ENCODE measurements at regions not wholly inside any gene's neighbourhood (a gene's known extent, or its start where the extent isn't known, plus 50 kb on each side); places are given as distances from the start of the nearest gene placed in this dataset.

- Histone ChIP-seq H3K27ac (ENCODE audit: control insufficient read depth, insufficient read depth) (no peak overlapping the region), H2AFZ (ENCODE audit: control insufficient read depth, low read depth, low read length) (no peak overlapping the region), H3K4me2 (ENCODE audit: control insufficient read depth, insufficient read depth) (no peak overlapping the region), H4K20me1 (ENCODE audit: control insufficient read depth, insufficient read depth) (no peaks in the 10 kb centered on the region), H3K9ac (ENCODE audit: control insufficient read depth, insufficient read depth, low read length) (no peak overlapping the region), H3K79me2 (ENCODE audit: control insufficient read depth, insufficient read depth, low read length) (no peaks in the 10 kb centered on the region), H3K4me1 (ENCODE audit: control insufficient read depth, insufficient read depth, low read length) (no peaks in the 10 kb centered on the region), H3K36me3 (ENCODE audit: control insufficient read depth in 2 of 2, insufficient read depth in 2 of 2, low read length in 1 of 2) (no peaks in the 10 kb centered on the region), H3K4me3 (no peak overlapping the region), H3K27me3 (replicated peaks in 1 of 2; ENCODE audit: control insufficient read depth in 2 of 2, insufficient read depth in 2 of 2, low read length in 1 of 2) (no peaks in the 10 kb centered on the region), H3K9me3 (replicated peaks; ENCODE audit: control insufficient read depth, insufficient read depth, low read length) (no peaks in the 10 kb centered on the region)
- TF ChIP-seq TCF12 (IDR thresholded peaks at IDR 0.05; ENCODE audit: low read depth, low read length) (no peak), RUNX3 (IDR thresholded peaks at IDR 0.05; ENCODE audit: low read length) (peak; percentile 24; the same call in 1 of the 2 replicates), CUX1 (IDR thresholded peaks at IDR 0.05; ENCODE audit: insufficient replicate concordance, low read depth, low read length) (no peak), RBBP5 (conservative IDR thresholded peaks at IDR 0.05) (no peak), USF2 (IDR thresholded peaks at IDR 0.05; ENCODE audit: borderline replicate concordance, low read depth, low read length) (no peak), ZNF622 (IDR thresholded peaks at IDR 0.05) (no peak), HCFC1 (IDR thresholded peaks at IDR 0.05; ENCODE audit: low read length) (no peak), MEF2B (IDR thresholded peaks at IDR 0.05; ENCODE audit: partially characterized antibody, poor library complexity, severe bottlenecking) (no peak), SRF (IDR thresholded peaks at IDR 0.05; ENCODE audit: low read depth in 2 of 2, low read length in 2 of 2) (no peak), MTA2 (IDR thresholded peaks at IDR 0.05; ENCODE audit: low read depth) (0 out of 2 replicates have a peak, but pooled peaks have one; percentile 14), KDM1A (IDR thresholded peaks at IDR 0.05; ENCODE audit: borderline replicate concordance) (no peak)
- no peak for DNase-seq (ENCODE audit: low read depth, low spot score)
- ChIA-PET POLR2A (no interaction called here), RAD21 (ENCODE audit: unreplicated experiment) (no interaction called here), CTCF (no interaction called here), SMC1A (ENCODE audit: uncharacterized antibody, unreplicated experiment) (interaction anchor here (0.6 to 1.4 kb wide), 2 partner anchors 96 to 338 kb away, joined by 3 read pairs; no protein-coding TSS in a partner anchor)
- 6% methylated on average over 5 of the region's 5 CpGs for WGBS (ENCODE audit: insufficient coverage, insufficient replicate concordance, low lambda C conversion rate, missing lambda C conversion rate)
- intact Hi-C loops (cut with micrococcal nuclease; ENCODE audit: unreplicated experiment): no loop called here
- BruUV-seq (replicated peaks): no TSS peak
- in situ Hi-C loops (cut with MboI): no loop called here
- peak; percentile 96 for ATAC-seq
- no peak for FAIRE-seq
Measured at GRCh38 chr2:189302274-189302948, 122.8 kb upstream of the COL5A2 start.

Data from GM12878 (cell line).